ENCODE measurements at regions not wholly inside any gene's neighbourhood (a gene's known extent, or its start where the extent isn't known, plus 50 kb on each side); places are given as distances from the start of the nearest gene placed in this dataset.

DNA sequence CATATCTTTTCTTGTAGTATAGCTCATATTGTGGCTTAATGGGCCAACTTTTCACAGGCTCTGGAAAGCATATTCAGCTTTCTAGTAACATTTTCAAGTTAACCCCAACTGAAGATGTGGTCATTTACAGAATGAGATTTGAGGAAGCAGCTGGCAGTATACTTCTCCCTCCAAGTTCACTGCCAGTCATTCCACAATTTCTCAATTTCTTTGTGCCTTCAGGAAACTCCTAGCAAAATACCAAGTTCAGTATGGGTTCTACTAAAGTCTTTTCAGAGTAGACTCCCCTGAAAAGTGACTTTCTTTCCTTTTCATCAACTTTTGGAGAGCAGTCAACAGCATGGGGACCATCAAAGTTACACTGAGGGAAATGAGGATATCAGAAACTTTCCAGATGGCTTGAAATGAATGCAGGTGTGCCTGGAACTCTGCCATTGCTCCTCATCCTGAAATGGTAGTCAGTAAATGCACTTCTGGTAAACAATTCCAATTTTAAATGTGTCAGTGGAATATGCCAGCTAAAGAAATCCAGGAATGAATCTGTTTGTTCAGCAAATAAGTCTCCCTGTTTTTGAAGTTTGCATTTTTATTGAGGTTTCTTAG lies 81.5 kb upstream of the TEX13D start:
- H3K36me3 Mint-ChIP-seq (ENCODE audit: low read depth) = peaks cover 25% of the 10 kb centered on the region
- H3K4me1 Mint-ChIP-seq = peaks cover 12% of the 10 kb centered on the region
- H3K27ac Mint-ChIP-seq (ENCODE audit: unreplicated experiment) = no peak overlapping the region
- H3K27me3 Mint-ChIP-seq (ENCODE audit: low read depth) = no peaks in the 10 kb centered on the region
- H3K4me3 Mint-ChIP-seq = no peak overlapping the region
- H3K9me3 Mint-ChIP-seq = peaks cover 14% of the 10 kb centered on the region
- no peak for DNase-seq (ENCODE audit: low read depth, low spot score)
- no peak for TF ChIP-seq CTCF (conservative IDR thresholded peaks at IDR 0.05)

GRCh38 chrX:124254611-124255010 lies 77.8 kb upstream of the TEX13D start:
- Mint-ChIP-seq H3K27me3 (ENCODE audit: low read depth) (no peaks in the 10 kb centered on the region), H3K4me1 (peaks cover 12% of the 10 kb centered on the region), H3K9me3 (peaks cover 8% of the 10 kb centered on the region), H3K4me3 (no peak overlapping the region), H3K36me3 (ENCODE audit: low read depth) (peaks cover 15% of the 10 kb centered on the region), H3K27ac (ENCODE audit: unreplicated experiment) (no peak overlapping the region)
- TF ChIP-seq CTCF (conservative IDR thresholded peaks at IDR 0.05) = no peak
- DNase-seq (ENCODE audit: low read depth, low spot score) = no peak

DNA sequence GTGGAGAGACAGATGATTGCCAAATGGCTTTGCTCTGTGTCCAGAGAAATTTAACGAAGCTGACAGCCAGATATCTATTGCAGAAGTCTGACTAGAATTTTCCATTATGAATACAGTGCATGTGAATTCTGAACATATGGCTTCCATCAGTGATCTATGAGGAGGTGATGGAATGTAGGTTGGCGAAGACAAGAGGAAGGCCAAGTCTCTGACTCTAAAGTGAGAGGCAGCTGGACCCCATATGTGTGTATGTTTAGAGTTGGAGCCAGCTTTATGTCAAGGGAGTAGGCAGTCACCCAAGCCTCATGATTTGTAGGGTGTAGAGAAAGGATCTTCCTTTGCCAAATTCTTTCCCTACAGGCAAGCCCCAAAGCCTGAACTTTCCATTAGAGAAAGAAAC lies 76.2 kb upstream of the TEX13D start:
- Mint-ChIP-seq H3K4me1 (peaks cover 9% of the 10 kb centered on the region), H3K4me3 (no peak overlapping the region), H3K27ac (ENCODE audit: unreplicated experiment) (no peak overlapping the region), H3K9me3 (peaks cover 6% of the 10 kb centered on the region), H3K27me3 (ENCODE audit: low read depth) (no peaks in the 10 kb centered on the region), H3K36me3 (ENCODE audit: low read depth) (peaks cover 12% of the 10 kb centered on the region)
- no peak for DNase-seq (ENCODE audit: low read depth, low spot score)
- no peak for TF ChIP-seq CTCF (conservative IDR thresholded peaks at IDR 0.05)

DNA sequence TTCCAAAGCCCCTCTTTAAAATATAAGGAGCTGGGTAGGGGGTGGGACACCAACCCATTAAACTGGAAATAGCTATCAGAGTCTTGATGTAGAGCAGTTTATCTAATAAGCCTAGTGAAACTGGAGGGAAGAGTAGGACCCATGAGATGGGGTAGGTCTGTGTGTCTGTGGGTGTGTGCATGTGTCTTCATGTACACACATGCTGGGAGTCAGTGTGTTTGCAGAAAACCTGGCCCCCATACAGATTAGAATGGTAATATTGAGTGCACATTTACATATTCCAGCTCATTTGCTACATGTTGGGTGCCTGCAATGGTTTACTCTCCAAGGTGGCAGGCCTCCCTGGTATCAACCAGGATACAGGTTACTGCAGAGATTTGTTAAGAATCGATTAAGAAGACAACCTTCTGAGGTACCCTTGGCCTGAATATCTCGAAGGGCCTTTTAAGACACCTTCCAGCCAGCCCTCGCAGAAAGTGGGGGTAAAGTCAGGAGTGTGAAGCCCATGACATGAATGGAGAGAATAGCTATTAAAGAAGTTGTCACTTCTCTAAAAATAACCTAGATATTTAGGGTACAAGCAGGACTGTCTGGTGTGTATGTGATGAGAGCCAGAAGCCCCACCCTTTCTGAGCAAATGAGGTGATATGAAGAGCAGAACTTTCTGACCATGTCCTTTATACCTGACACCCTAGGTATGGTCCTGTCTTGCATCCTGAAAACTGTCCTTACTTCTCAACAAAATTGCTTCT lies 75.7 kb upstream of the TEX13D start:
- H3K27ac Mint-ChIP-seq (ENCODE audit: unreplicated experiment) = no peak overlapping the region
- DNase-seq (ENCODE audit: low read depth, low spot score) = no peak
- H3K27me3 Mint-ChIP-seq (ENCODE audit: low read depth) = no peaks in the 10 kb centered on the region
- TF ChIP-seq CTCF (conservative IDR thresholded peaks at IDR 0.05) = no peak
- peaks cover 9% of the 10 kb centered on the region for H3K36me3 Mint-ChIP-seq (ENCODE audit: low read depth)
- H3K4me1 Mint-ChIP-seq = peaks cover 5% of the 10 kb centered on the region
- no peak overlapping the region for H3K4me3 Mint-ChIP-seq
- H3K9me3 Mint-ChIP-seq = peaks cover 3% of the 10 kb centered on the region

DNA sequence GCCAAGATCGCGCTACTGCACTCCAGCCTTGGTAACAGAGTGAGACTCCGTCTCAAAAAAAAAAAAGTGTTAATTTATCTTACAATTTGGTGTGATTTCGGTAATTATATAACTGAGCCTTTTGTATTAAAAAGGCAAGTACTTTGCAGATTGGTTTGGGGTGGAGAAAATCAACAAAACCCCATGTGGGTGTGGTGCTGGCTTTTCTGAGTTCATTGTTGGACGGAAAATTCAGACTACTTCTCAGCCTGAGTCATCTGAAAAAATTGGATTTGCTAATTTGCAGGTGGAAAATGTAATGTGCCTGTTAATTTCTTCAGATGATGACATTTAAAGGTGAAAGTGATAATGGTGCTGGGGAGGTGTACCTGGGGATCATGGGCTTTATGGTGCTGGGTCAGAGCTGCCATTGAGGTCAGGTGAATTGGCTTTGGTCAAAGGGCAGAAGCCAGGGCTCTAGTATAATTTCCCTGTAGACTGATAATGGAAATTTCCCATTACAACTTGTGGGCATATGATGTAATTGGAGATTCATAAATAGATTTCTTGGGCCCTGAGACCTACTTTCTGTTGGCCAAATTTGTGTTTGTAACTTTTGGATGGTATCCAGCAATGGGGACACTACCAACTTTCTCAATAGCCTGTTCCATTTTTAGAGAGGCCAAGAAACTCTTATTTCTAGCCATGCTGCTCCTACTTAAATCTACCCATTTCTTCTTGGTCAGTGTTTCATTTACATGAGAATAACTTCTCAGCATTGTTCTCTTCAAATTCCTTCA lies 74.3 kb upstream of the TEX13D start:
- peaks cover 9% of the 10 kb centered on the region for H3K36me3 Mint-ChIP-seq (ENCODE audit: low read depth)
- no peak overlapping the region for H3K27ac Mint-ChIP-seq (ENCODE audit: unreplicated experiment)
- H3K4me1 Mint-ChIP-seq = peaks cover 5% of the 10 kb centered on the region
- peaks cover 3% of the 10 kb centered on the region for H3K9me3 Mint-ChIP-seq
- H3K27me3 Mint-ChIP-seq (ENCODE audit: low read depth) = no peaks in the 10 kb centered on the region
- no peak for TF ChIP-seq CTCF (conservative IDR thresholded peaks at IDR 0.05)
- H3K4me3 Mint-ChIP-seq = no peak overlapping the region
- DNase-seq (ENCODE audit: low read depth, low spot score) = no peak
